GM10266 (cell line): ENCODE measurements at regions not wholly inside any gene's neighbourhood (a gene's known extent, or its start where the extent isn't known, plus 50 kb on each side); places are given as distances from the start of the nearest gene placed in this dataset.

Experiments
- DNase-seq: peaks from one replicate; pipeline ENCODE4 v3.0.0; 2012; ENCODE audit errors: extremely low spot score
- CTCF ChIP-seq: IDR thresholded peaks from 2 replicates; pipeline ENCODE4 v1.5.1; 2012; ENCODE audit warnings: mild to moderate bottlenecking, low read depth; ENCODE audit not compliant: control insufficient read depth, insufficient read depth; ENCODE audit errors: missing control alignments

- TF ChIP-seq CTCF: no peak
- no peak for DNase-seq
These were observed 625.7 kb downstream of the TFAP2A start for GRCh38 chr6:9789201-9789600.

GRCh38 chr6:9784786-9785185, 630.1 kb downstream of the TFAP2A start:
- no peak for DNase-seq

GRCh38 chr6:9783567-9783966, 631.3 kb downstream of the TFAP2A start:
- DNase-seq: no peak
- no peak for TF ChIP-seq CTCF

More at GRCh38 chr6:9784786-9785185, 630.1 kb downstream of the TFAP2A start:
- no peak for TF ChIP-seq CTCF

- DNase-seq: peak; percentile 6
- no peak for TF ChIP-seq CTCF
These were observed 648.5 kb downstream of the TFAP2A start for GRCh38 chr6:9766240-9766915.

- TF ChIP-seq CTCF: no peak
These were observed 653.7 kb downstream of the TFAP2A start for GRCh38 chr6:9761220-9761619.

GRCh38 chr6:9754515-9754914, 660.4 kb downstream of the TFAP2A start:
- TF ChIP-seq CTCF: no peak
- no peak for DNase-seq

More at GRCh38 chr6:9761220-9761619, 653.7 kb downstream of the TFAP2A start:
- no peak for DNase-seq

GRCh38 chr6:9745966-9746365, 668.9 kb downstream of the TFAP2A start:
- no peak for DNase-seq
- no peak for TF ChIP-seq CTCF
